ENCODE measurements at regions not wholly inside any gene's neighbourhood (a gene's known extent, or its start where the extent isn't known, plus 50 kb on each side); places are given as distances from the start of the nearest gene placed in this dataset.

DNA sequence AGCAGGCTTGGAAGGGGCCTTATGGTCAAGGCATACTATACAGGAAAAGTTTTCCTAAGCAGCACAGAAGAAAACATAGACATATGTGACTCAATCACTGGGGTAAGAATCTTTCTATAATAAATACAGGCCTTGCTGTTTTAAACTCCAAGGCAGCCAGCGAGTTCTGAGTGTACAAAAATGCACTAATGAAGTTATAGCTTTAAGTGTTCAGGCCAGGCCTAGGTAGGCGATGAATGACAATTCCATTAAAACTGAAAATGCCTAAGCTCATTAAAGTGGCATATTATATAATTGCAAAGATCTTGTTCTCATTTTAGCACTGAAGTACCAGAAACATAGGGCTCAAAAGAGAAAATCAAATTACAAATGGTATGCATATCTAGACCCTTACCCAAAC, 716.4 kb upstream of the HS3ST1 start:
- Histone ChIP-seq H3K4me1 (replicated peaks in 1 of 2; ENCODE audit: control insufficient read depth in 2 of 2, insufficient read depth in 2 of 2, low read length in 2 of 2) (no peaks in the 10 kb centered on the region), H4K20me1 (replicated peaks; ENCODE audit: control insufficient read depth, insufficient read depth, low read length) (no peaks in the 10 kb centered on the region), H3K27me3 (ENCODE audit: control insufficient read depth in 2 of 2, insufficient read depth in 2 of 2, low read length in 2 of 2) (no peaks in the 10 kb centered on the region), H3K4me2 (ENCODE audit: insufficient read depth, low read length) (no peak overlapping the region), H3K27ac (ENCODE audit: extremely low read depth, low read depth, low read length) (no peak overlapping the region), H3K9ac (ENCODE audit: insufficient read depth in 1 of 2, low read depth in 2 of 2, low read length in 2 of 2) (no peak overlapping the region), H3K4me3 (no peak overlapping the region), H2AFZ (ENCODE audit: low read depth, low read length) (no peak overlapping the region), H3K36me3 (ENCODE audit: control insufficient read depth, insufficient read depth, low read length) (no peaks in the 10 kb centered on the region), H3K79me2 (ENCODE audit: control insufficient read depth, insufficient read depth, low read length) (no peaks in the 10 kb centered on the region), H3K9me3 (replicated peaks; ENCODE audit: control insufficient read depth, insufficient read depth, low read depth, low read length) (no peaks in the 10 kb centered on the region), H3K9me1 (ENCODE audit: control insufficient read depth, insufficient read depth, low read length) (no peaks in the 10 kb centered on the region)
- in situ Hi-C loops (cut with MboI) (no loop called here), intact Hi-C loops (cut with micrococcal nuclease) (no loop called here)
- DNase-seq (ENCODE audit: extremely low read depth in 1 of 4, low spot score in 3 of 4) (no peak), FAIRE-seq (no peak), ATAC-seq (no peak)
- BruUV-seq (replicated peaks), result no TSS peak
- WGBS (ENCODE audit: insufficient coverage, low coverage, missing lambda C conversion rate), result 10% methylated on average over 2 of the region's 2 CpGs
- ChIA-PET POLR2A (no interaction called here), CTCF (ENCODE audit: low intra/inter-chr PET ratio) (no interaction called here)
- TF ChIP-seq, protein P1, sequence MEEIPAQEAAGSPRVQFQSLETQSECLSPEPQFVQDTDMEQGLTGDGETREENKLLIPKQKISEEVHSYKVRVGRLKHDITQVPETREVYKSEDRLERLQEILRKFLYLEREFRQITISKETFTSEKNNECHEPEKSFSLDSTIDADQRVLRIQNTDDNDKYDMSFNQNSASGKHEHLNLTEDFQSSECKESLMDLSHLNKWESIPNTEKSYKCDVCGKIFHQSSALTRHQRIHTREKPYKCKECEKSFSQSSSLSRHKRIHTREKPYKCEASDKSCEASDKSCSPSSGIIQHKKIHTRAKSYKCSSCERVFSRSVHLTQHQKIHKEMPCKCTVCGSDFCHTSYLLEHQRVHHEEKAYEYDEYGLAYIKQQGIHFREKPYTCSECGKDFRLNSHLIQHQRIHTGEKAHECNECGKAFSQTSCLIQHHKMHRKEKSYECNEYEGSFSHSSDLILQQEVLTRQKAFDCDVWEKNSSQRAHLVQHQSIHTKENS (CRISPR knock-in tag; IDR thresholded peaks at IDR 0.05), result no peak
- TF ChIP-seq VEZF1 (CRISPR knock-in tag; IDR thresholded peaks at IDR 0.05) (no peak), HSF4 (CRISPR knock-in tag; IDR thresholded peaks at IDR 0.05; ENCODE audit: borderline replicate concordance) (no peak), NBN (IDR thresholded peaks at IDR 0.05; ENCODE audit: low read depth) (no peak), SREBF2 (CRISPR knock-in tag; IDR thresholded peaks at IDR 0.05) (no peak), ZNF140 (CRISPR knock-in tag; IDR thresholded peaks at IDR 0.05) (no peak), BRD9 (IDR thresholded peaks at IDR 0.05; ENCODE audit: low read depth, partially characterized antibody) (no peak), ARNT (IDR thresholded peaks at IDR 0.05) (no peak), POLR2A (conservative IDR thresholded peaks at IDR 0.05) (no peak), ZNF263 (CRISPR knock-in tag; IDR thresholded peaks at IDR 0.05; ENCODE audit: borderline replicate concordance) (no peak), EHMT2 (IDR thresholded peaks at IDR 0.05) (no peak), KLF16 (IDR thresholded peaks at IDR 0.05) (no peak), EP400 (IDR thresholded peaks at IDR 0.05) (no peak), CEBPB (tag; IDR thresholded peaks at IDR 0.05) (no peak), ZNF586 (CRISPR knock-in tag; conservative IDR thresholded peaks at IDR 0.05) (no peak), MTA3 (IDR thresholded peaks at IDR 0.05; ENCODE audit: borderline replicate concordance) (no peak)
- TF ChIP-seq, protein P2, sequence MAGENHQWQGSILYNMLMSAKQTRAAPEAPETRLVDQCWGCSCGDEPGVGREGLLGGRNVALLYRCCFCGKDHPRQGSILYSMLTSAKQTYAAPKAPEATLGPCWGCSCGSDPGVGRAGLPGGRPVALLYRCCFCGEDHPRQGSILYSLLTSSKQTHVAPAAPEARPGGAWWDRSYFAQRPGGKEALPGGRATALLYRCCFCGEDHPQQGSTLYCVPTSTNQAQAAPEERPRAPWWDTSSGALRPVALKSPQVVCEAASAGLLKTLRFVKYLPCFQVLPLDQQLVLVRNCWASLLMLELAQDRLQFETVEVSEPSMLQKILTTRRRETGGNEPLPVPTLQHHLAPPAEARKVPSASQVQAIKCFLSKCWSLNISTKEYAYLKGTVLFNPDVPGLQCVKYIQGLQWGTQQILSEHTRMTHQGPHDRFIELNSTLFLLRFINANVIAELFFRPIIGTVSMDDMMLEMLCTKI (IDR thresholded peaks at IDR 0.05; ENCODE audit: partially characterized antibody), result no peak
- TF ChIP-seq, protein P3, sequence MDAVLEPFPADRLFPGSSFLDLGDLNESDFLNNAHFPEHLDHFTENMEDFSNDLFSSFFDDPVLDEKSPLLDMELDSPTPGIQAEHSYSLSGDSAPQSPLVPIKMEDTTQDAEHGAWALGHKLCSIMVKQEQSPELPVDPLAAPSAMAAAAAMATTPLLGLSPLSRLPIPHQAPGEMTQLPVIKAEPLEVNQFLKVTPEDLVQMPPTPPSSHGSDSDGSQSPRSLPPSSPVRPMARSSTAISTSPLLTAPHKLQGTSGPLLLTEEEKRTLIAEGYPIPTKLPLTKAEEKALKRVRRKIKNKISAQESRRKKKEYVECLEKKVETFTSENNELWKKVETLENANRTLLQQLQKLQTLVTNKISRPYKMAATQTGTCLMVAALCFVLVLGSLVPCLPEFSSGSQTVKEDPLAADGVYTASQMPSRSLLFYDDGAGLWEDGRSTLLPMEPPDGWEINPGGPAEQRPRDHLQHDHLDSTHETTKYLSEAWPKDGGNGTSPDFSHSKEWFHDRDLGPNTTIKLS (IDR thresholded peaks at IDR 0.05; ENCODE audit: borderline replicate concordance, low read depth), result no peak

All from K562 (cell line).